ENCODE measurements at regions not wholly inside any gene's neighbourhood (a gene's known extent, or its start where the extent isn't known, plus 50 kb on each side); places are given as distances from the start of the nearest gene placed in this dataset.

DNA sequence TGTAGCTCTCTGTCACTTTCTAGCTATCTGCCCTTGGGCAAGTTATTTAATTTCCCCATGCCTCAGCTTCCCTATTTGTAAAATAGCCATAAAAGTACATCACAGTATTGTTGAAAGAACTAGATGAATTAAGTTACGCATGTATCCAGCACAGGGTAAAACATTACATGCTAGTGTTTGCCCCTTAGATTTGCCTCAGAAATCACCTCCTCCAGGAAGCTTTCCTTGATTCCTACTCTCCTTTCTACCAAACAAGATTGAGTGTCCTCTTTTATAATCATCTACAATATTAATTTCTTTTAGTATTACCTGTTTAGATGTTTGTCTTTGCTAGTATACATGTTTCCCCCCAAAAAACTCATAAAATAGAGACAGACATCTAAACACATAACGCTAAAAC is 369.5 kb downstream of the GBA3 start:
- H3K9me3 ChIP-seq: no peaks in the 10 kb centered on the region
- no peak for ATAC-seq
- H3K4me1 ChIP-seq: no peaks in the 10 kb centered on the region
- H3K4me3 ChIP-seq: no peak overlapping the region
- H3K27ac ChIP-seq: no peak overlapping the region
- no peaks in the 10 kb centered on the region for H3K27me3 ChIP-seq (ENCODE audit: low read depth)
- intact Hi-C loops (cut with DNase I): no loop called here
- DNase-seq: no peak
- TF ChIP-seq, protein P1, sequence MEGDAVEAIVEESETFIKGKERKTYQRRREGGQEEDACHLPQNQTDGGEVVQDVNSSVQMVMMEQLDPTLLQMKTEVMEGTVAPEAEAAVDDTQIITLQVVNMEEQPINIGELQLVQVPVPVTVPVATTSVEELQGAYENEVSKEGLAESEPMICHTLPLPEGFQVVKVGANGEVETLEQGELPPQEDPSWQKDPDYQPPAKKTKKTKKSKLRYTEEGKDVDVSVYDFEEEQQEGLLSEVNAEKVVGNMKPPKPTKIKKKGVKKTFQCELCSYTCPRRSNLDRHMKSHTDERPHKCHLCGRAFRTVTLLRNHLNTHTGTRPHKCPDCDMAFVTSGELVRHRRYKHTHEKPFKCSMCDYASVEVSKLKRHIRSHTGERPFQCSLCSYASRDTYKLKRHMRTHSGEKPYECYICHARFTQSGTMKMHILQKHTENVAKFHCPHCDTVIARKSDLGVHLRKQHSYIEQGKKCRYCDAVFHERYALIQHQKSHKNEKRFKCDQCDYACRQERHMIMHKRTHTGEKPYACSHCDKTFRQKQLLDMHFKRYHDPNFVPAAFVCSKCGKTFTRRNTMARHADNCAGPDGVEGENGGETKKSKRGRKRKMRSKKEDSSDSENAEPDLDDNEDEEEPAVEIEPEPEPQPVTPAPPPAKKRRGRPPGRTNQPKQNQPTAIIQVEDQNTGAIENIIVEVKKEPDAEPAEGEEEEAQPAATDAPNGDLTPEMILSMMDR (IDR thresholded peaks at IDR 0.05): no peak
- no peaks in the 10 kb centered on the region for H3K36me3 ChIP-seq

DNA sequence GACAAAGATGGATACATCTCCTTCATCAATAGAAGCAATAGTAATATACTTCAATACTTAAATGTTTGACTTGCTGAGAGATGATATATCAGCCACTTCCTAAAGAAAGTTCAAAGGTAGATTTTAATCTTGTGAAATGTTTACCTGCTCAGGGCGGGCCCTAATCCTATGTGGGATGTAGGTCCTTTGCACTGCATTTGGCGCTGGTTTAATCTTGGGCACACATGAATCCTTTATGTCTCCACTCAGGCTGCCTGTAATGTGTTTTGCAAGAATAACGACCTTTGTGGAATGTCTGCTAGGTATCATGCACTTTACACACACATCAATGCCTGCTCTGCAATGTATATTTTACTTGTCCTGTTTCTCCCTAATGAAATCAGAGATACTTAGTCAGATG is 368.7 kb downstream of the GBA3 start:
- intact Hi-C loops (cut with DNase I): no loop called here
- TF ChIP-seq, protein P1 (IDR thresholded peaks at IDR 0.05): no peak
- Histone ChIP-seq H3K9me3 (no peaks in the 10 kb centered on the region), H3K27me3 (ENCODE audit: low read depth) (no peaks in the 10 kb centered on the region), H3K4me3 (no peak overlapping the region), H3K36me3 (no peaks in the 10 kb centered on the region), H3K27ac (no peak overlapping the region), H3K4me1 (no peaks in the 10 kb centered on the region)
- no peak for DNase-seq
- no peak for ATAC-seq

DNA sequence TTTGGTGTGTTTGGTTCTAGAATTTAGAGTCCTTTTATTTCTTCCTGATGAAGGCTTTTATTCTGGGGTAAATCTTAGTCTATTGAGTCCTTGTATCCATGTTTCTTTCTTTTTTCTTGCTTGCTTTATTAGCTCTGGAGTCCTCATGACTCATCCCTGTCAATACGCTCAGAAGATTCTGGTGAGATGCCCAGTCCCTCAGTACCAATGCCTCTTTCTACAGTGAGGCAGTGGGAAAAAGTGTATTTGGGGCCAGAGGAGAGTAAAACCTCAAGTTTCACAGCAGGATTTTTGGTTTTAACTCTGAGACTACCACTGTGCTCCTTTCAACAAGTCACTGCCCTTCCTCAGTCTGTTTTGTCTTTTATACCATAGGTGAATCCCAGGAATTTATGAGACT is 368.0 kb downstream of the GBA3 start:
- Histone ChIP-seq H3K36me3 (no peaks in the 10 kb centered on the region), H3K27me3 (ENCODE audit: low read depth) (no peaks in the 10 kb centered on the region), H3K27ac (no peak overlapping the region), H3K4me1 (no peaks in the 10 kb centered on the region), H3K9me3 (no peaks in the 10 kb centered on the region), H3K4me3 (no peak overlapping the region)
- DNase-seq (no peak), ATAC-seq (no peak)
- intact Hi-C loops (cut with DNase I): no loop called here
- TF ChIP-seq, protein P1 (IDR thresholded peaks at IDR 0.05): no peak

DNA sequence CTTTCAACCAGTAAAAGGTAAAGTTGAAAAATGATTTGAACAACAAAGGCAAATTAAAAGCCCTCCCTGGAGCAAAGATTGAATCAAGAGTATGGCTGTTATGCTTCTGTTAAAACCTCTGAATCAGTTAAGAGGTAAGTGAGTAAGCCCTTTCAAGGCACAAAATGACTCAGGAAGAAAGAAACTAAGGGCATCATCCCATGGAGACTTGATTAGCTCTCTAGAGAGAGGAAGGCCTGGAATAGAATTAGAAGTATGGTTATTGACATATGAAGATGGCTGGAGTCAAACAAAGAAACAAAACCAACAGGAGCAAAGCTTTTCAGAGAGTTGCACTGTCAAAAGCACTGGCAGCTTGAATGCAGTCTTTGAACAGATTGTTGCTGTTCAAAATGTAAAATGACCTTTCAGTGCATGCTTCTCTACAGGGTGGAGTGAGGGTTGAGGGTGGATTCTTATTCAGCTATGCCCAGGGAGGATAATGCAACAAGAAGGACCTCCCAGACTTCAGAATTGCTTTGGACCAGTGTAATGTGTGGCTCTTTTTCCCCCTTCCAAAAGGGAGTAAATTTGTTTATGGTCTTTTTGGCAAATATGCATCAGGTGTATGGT is 365.5 kb downstream of the GBA3 start:
- ATAC-seq (no peak), DNase-seq (no peak)
- Histone ChIP-seq H3K27ac (no peak overlapping the region), H3K36me3 (no peaks in the 10 kb centered on the region), H3K9me3 (no peaks in the 10 kb centered on the region), H3K4me3 (no peak overlapping the region), H3K27me3 (ENCODE audit: low read depth) (no peaks in the 10 kb centered on the region), H3K4me1 (no peaks in the 10 kb centered on the region)
- intact Hi-C loops (cut with DNase I): no loop called here
- TF ChIP-seq, protein P1 (IDR thresholded peaks at IDR 0.05): no peak

DNA sequence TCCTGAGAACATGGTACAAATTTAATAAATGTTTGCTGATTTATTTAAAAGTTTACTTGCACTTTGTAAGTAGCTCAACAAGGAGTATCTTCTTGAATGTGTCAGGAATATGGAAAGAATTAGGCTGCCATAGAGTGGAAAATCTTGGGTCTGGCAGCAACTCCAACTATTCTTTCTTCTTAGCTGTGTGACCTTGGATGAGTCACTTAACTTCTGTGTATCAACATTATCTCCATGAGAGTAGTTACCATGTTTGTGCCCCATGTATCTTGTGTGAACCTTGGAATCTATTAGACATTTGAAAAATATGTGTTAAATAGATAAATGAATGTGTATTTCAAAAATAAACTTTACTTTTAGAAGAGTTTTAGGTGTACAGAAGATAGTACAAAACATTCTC is 348.8 kb downstream of the GBA3 start:
- no peak for ATAC-seq
- Histone ChIP-seq H3K36me3 (no peaks in the 10 kb centered on the region), H3K4me3 (no peak overlapping the region), H3K4me1 (no peaks in the 10 kb centered on the region), H3K27me3 (ENCODE audit: low read depth) (no peaks in the 10 kb centered on the region), H3K9me3 (no peaks in the 10 kb centered on the region), H3K27ac (no peak overlapping the region)
- DNase-seq: no peak
- TF ChIP-seq, protein P1 (IDR thresholded peaks at IDR 0.05): no peak
- intact Hi-C loops (cut with DNase I): no loop called here

DNA sequence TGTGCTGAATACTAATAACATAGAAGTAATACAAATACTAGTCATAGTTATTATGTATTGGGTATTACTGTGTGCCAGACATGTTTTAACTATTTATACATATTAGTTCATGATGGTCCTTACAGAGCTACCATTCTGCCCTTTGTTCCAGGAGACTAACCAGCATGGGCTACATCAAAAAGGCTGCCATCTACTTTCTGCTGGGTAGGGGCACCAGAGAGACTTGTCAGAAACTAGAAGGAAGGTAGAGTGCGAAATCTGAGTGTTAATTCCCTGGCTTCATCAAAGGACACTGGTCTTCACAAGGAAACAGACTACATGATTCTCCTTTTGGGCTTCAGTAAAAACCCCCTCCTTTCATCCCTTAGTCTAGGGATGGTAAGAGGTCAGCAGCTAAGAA is 347.8 kb downstream of the GBA3 start:
- no peaks in the 10 kb centered on the region for H3K36me3 ChIP-seq
- H3K27me3 ChIP-seq (ENCODE audit: low read depth): no peaks in the 10 kb centered on the region
- TF ChIP-seq, protein P1 (IDR thresholded peaks at IDR 0.05): no peak
- ATAC-seq (no peak), DNase-seq (no peak)
- H3K27ac ChIP-seq: no peak overlapping the region
- intact Hi-C loops (cut with DNase I): no loop called here
- H3K9me3 ChIP-seq: no peaks in the 10 kb centered on the region
- no peaks in the 10 kb centered on the region for H3K4me1 ChIP-seq
- H3K4me3 ChIP-seq: no peak overlapping the region
